SK-N-SH (cell line): ENCODE measurements at regions not wholly inside any gene's neighbourhood (a gene's known extent, or its start where the extent isn't known, plus 50 kb on each side); places are given as distances from the start of the nearest gene placed in this dataset.

Experiments
- CTCF ChIA-PET: fragments of 300-600, 350-600 bp; formaldehyde crosslinking; extraction: SDS; loops from one replicate; lab custom pipeline; 2021; lab: Yijun Ruan, JAX
- POLR2A ChIA-PET: fragments of 350-600 bp; sonication (Branson Sonifier 250); formaldehyde crosslinking; extraction: SDS; loops from one replicate; lab custom pipeline; 2020; ENCODE audit warnings: antibody characterized with exemption, inconsistent platforms; lab: Yijun Ruan, JAX
- DNase-seq: peaks from one replicate; pipeline ENCODE4 v3.0.0; 2012
- H2AFZ ChIP-seq: fragments of 200-600 bp; sonication (generic); 2 replicates; pipeline ENCODE4 v1.8.1; 2016; ENCODE audit warnings: antibody characterized with exemption, mild to moderate bottlenecking, low read depth
- H3F3A ChIP-seq: fragments of 200-600 bp; sonication (generic); replicated peaks from 2 replicates; pipeline ENCODE3; 2016; ENCODE audit warnings: antibody characterized with exemption, mild to moderate bottlenecking; ENCODE audit not compliant: insufficient read depth
- H3K27ac ChIP-seq, 2 experiments: fragments of 200-500 bp in 1 of 2; fragments of 200-600 bp in 1 of 2; sonication (Bioruptor generic) in 1 of 2; sonication (generic), shearing (Covaris generic) in 1 of 2; 2 replicates each; pipeline versions ENCODE4 v1.5.1 to v1.6.1; 2014 to 2016; ENCODE audit warnings: low read depth in 2 of 2, inconsistent platforms in 1 of 2, low read length in 1 of 2, mild to moderate bottlenecking in 1 of 2, mixed read lengths in 1 of 2
- H3K27me3 ChIP-seq: fragments of 200-600 bp; sonication (generic), shearing (Covaris generic); 2 replicates; pipeline ENCODE4 v1.6.1; 2016; ENCODE audit warnings: mixed run types; ENCODE audit not compliant: insufficient read depth
- H3K36me3 ChIP-seq, 2 experiments: fragments of 200-500 bp in 1 of 2; fragments of 200-600 bp in 1 of 2; sonication (Bioruptor generic) in 1 of 2; sonication (generic) in 1 of 2; replicated peaks in 1 of 2; 2 replicates each; pipeline versions ENCODE3 to v1.5.1; 2014 to 2016; ENCODE audit warnings: low read length in 1 of 2, mild to moderate bottlenecking in 1 of 2; ENCODE audit not compliant: insufficient read depth in 2 of 2, control insufficient read depth in 1 of 2
- H3K4me1 ChIP-seq, 2 experiments: fragments of 200-500 bp in 1 of 2; fragments of 200-600 bp in 1 of 2; sonication (Bioruptor generic) in 1 of 2; sonication (generic), shearing (Covaris generic) in 1 of 2; 2 replicates each; pipeline versions ENCODE4 v1.5.1 to v1.6.1; 2014 to 2016; ENCODE audit warnings: low read depth in 1 of 2, low read length in 1 of 2, mixed run types in 1 of 2; ENCODE audit not compliant: insufficient read depth in 2 of 2, control insufficient read depth in 1 of 2
- H3K4me2 ChIP-seq: fragments of 200-600 bp; sonication (generic), shearing (Covaris generic); 2 replicates; pipeline ENCODE4 v1.6.1; 2017; ENCODE audit warnings: mixed run types
- H3K4me3 ChIP-seq, 2 experiments: fragments of 200-500 bp in 1 of 2; fragments of 200-600 bp in 1 of 2; sonication (Bioruptor generic) in 1 of 2; sonication (generic), shearing (Covaris generic) in 1 of 2; 2 replicates each; pipeline versions ENCODE4 v1.5.1 to v1.8.1; 2014 to 2016; ENCODE audit warnings: low read depth in 2 of 2, inconsistent platforms in 1 of 2, low read length in 1 of 2, mild to moderate bottlenecking in 1 of 2, mixed read lengths in 1 of 2, moderate library complexity in 1 of 2
- H3K79me2 ChIP-seq: fragments of 200-600 bp; sonication (generic); 2 replicates; pipeline ENCODE4 v1.8.1; 2017; ENCODE audit warnings: mild to moderate bottlenecking; ENCODE audit not compliant: insufficient read depth
- H3K9ac ChIP-seq: fragments of 200-600 bp; sonication (generic); 2 replicates; pipeline ENCODE4 v1.6.1; 2017; ENCODE audit warnings: mixed run types
- H3K9me2 ChIP-seq: fragments of 200-600 bp; sonication (generic); 2 replicates; pipeline ENCODE4 v1.6.1; 2017; ENCODE audit warnings: mixed run types
- H3K9me3 ChIP-seq: fragments of 200-600 bp; sonication (generic); 2 replicates; pipeline ENCODE4 v1.6.1; 2017; ENCODE audit warnings: mixed run types, mild to moderate bottlenecking, moderate library complexity
- H4K20me1 ChIP-seq: fragments of 200-600 bp; sonication (generic); 2 replicates; pipeline ENCODE4 v1.6.1; 2017; ENCODE audit warnings: mild to moderate bottlenecking, mixed run types; ENCODE audit not compliant: insufficient read depth
- FOSL2 ChIP-seq: IDR thresholded peaks from 2 replicates; pipeline ENCODE4 v1.4.0; 2012; ENCODE audit warnings: low read depth, mild to moderate bottlenecking, moderate library complexity, borderline replicate concordance
- FOXM1 ChIP-seq: IDR thresholded peaks from 2 replicates; pipeline ENCODE4 v1.4.0; 2012; ENCODE audit warnings: low read depth, mild to moderate bottlenecking
- JUND ChIP-seq: IDR thresholded peaks from 2 replicates; pipeline ENCODE4 v1.4.0; 2012
- POLR2AphosphoS5 ChIP-seq: IDR thresholded peaks from 2 replicates; pipeline ENCODE4 v1.6.1; 2012; ENCODE audit warnings: low read depth, low read length
- RFX5 ChIP-seq: IDR thresholded peaks from 2 replicates; pipeline ENCODE4 v1.6.1; 2012; ENCODE audit warnings: mild to moderate bottlenecking, improper control_type of control experiment, low read length
- SIN3A ChIP-seq: IDR thresholded peaks from 2 replicates; pipeline ENCODE4 v1.6.1; 2012; ENCODE audit warnings: low read depth, mild to moderate bottlenecking, low read length, moderate library complexity, borderline replicate concordance
- TAF1 ChIP-seq: IDR thresholded peaks from 2 replicates; pipeline ENCODE4 v1.6.1; 2012; ENCODE audit warnings: low read depth, mild to moderate bottlenecking, low read length, moderate library complexity, borderline replicate concordance
- TEAD4 ChIP-seq: IDR thresholded peaks from 2 replicates; pipeline ENCODE4 v1.4.0; 2012; ENCODE audit warnings: mild to moderate bottlenecking, borderline replicate concordance; ENCODE audit not compliant: insufficient read depth
- YY1 ChIP-seq: IDR thresholded peaks from 2 replicates; pipeline ENCODE4 v1.4.0; 2012; ENCODE audit warnings: low read depth, mild to moderate bottlenecking
- WGBS: methylation state at CpG from one replicate; pipeline ENCODE4 v1.1.6; 2017; ENCODE audit warnings: low lambda C conversion rate; 5-methylcytosine and 5-hydroxymethylcytosine counted together
- TF ChIP-seq, protein P1 (sequence below): fragments of 150-350 bp; IDR thresholded peaks from 2 replicates; pipeline ENCODE4 v1.6.1; 2017; ENCODE audit warnings: antibody characterized with exemption, low read length, low read depth, borderline replicate concordance
- TF ChIP-seq, protein P2 (sequence below): IDR thresholded peaks from 2 replicates; pipeline ENCODE4; 2012
- TF ChIP-seq, protein P3 (sequence below): fragments of 200-600 bp; sonication (generic); IDR thresholded peaks from 2 replicates; pipeline ENCODE4 v1.6.1; 2017; ENCODE audit warnings: antibody characterized with exemption, mild to moderate bottlenecking, moderate library complexity
- TF ChIP-seq, protein P4 (sequence below): fragments of 150-350 bp; IDR thresholded peaks from 2 replicates; pipeline ENCODE4 v1.6.1; 2016; ENCODE audit warnings: mild to moderate bottlenecking, low read depth, low read length
- TF ChIP-seq, protein P5 (sequence below): IDR thresholded peaks from 2 replicates; pipeline ENCODE4 v1.4.0; 2012; ENCODE audit warnings: low read depth, borderline replicate concordance
- TF ChIP-seq, protein P6 (sequence below): IDR thresholded peaks from 2 replicates; pipeline ENCODE4 v1.4.0; 2012; ENCODE audit warnings: low read depth
- TF ChIP-seq, protein P7 (sequence below): IDR thresholded peaks from 2 replicates; pipeline ENCODE4 v1.4.0; 2012; ENCODE audit warnings: low read depth, borderline replicate concordance

DNA sequence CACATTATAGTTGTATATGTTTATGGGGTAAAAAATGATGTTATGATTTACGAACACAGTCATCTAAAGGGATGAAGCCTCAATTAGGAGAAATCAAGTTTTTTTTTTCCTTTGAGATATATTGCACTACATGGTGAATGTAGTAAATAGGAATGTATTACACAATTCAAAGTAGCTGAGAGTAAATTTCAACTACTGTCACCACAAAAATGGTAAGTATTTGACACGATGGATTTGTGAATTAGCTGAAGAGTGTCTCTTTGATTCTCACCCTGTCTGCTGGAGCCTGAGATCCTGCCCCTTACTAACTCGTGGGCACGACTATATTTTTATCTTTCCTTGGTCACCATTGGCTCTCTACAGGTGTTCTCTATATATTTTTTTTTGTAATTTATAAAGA, 540.4 kb upstream of the DSEL start:
- no peaks in the 10 kb centered on the region for H3K4me1 ChIP-seq

DNA sequence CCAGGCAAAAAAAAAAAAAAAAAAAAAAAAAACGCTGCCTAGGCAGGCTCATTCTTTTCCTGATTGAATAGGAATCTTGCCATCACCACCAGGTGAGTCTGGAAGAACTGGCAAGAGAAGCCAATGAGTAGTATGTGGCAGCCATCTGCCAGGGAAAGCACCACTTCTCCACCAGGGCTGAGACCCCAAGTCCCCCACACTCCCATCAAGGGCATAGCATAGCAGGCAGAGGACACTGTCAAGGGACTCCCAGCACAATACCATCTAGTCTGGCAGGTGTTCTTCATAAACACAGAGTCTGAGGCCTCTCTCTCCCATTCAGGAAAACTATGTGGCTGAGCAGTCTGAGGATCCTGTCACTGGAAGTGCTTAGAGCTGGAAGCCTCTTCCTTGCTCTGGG, 538.1 kb upstream of the DSEL start:
- Histone ChIP-seq H3K27ac (no peak overlapping the region), H3K4me3 (no peak overlapping the region), H3K27me3 (no peaks in the 10 kb centered on the region), H4K20me1 (no peaks in the 10 kb centered on the region), H3K4me1 (no peaks in the 10 kb centered on the region), H3K36me3 (no peaks in the 10 kb centered on the region), H3K9ac (no peak overlapping the region), H3K4me2 (no peak overlapping the region), H2AFZ (no peak overlapping the region), H3K79me2 (no peaks in the 10 kb centered on the region), H3K9me3 (no peaks in the 10 kb centered on the region), H3F3A (no peaks in the 10 kb centered on the region), H3K9me2 (no peaks in the 10 kb centered on the region)
- DNase-seq = no peak
- 25% methylated on average over 1 of the region's 1 CpG for WGBS
- ChIA-PET CTCF (no interaction called here), POLR2A (no interaction called here)
- TF ChIP-seq, protein P1, sequence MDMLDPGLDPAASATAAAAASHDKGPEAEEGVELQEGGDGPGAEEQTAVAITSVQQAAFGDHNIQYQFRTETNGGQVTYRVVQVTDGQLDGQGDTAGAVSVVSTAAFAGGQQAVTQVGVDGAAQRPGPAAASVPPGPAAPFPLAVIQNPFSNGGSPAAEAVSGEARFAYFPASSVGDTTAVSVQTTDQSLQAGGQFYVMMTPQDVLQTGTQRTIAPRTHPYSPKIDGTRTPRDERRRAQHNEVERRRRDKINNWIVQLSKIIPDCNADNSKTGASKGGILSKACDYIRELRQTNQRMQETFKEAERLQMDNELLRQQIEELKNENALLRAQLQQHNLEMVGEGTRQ = no peak
- TF ChIP-seq TEAD4 (no peak), YY1 (no peak), JUND (no peak), FOSL2 (no peak), RFX5 (no peak), TAF1 (no peak)
- TF ChIP-seq, protein P2, sequence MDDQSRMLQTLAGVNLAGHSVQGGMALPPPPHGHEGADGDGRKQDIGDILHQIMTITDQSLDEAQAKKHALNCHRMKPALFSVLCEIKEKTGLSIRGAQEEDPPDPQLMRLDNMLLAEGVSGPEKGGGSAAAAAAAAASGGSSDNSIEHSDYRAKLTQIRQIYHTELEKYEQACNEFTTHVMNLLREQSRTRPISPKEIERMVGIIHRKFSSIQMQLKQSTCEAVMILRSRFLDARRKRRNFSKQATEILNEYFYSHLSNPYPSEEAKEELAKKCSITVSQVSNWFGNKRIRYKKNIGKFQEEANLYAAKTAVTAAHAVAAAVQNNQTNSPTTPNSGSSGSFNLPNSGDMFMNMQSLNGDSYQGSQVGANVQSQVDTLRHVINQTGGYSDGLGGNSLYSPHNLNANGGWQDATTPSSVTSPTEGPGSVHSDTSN = no peak
- TF ChIP-seq, protein P3, sequence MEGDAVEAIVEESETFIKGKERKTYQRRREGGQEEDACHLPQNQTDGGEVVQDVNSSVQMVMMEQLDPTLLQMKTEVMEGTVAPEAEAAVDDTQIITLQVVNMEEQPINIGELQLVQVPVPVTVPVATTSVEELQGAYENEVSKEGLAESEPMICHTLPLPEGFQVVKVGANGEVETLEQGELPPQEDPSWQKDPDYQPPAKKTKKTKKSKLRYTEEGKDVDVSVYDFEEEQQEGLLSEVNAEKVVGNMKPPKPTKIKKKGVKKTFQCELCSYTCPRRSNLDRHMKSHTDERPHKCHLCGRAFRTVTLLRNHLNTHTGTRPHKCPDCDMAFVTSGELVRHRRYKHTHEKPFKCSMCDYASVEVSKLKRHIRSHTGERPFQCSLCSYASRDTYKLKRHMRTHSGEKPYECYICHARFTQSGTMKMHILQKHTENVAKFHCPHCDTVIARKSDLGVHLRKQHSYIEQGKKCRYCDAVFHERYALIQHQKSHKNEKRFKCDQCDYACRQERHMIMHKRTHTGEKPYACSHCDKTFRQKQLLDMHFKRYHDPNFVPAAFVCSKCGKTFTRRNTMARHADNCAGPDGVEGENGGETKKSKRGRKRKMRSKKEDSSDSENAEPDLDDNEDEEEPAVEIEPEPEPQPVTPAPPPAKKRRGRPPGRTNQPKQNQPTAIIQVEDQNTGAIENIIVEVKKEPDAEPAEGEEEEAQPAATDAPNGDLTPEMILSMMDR = no peak

More for the DNA sequence above, 540.4 kb upstream of the DSEL start:
- H3K27me3 ChIP-seq = no peaks in the 10 kb centered on the region
- TF ChIP-seq, protein P1 = no peak
- TF ChIP-seq, protein P4, sequence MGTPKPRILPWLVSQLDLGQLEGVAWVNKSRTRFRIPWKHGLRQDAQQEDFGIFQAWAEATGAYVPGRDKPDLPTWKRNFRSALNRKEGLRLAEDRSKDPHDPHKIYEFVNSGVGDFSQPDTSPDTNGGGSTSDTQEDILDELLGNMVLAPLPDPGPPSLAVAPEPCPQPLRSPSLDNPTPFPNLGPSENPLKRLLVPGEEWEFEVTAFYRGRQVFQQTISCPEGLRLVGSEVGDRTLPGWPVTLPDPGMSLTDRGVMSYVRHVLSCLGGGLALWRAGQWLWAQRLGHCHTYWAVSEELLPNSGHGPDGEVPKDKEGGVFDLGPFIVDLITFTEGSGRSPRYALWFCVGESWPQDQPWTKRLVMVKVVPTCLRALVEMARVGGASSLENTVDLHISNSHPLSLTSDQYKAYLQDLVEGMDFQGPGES = no peak
- TF ChIP-seq, protein P5, sequence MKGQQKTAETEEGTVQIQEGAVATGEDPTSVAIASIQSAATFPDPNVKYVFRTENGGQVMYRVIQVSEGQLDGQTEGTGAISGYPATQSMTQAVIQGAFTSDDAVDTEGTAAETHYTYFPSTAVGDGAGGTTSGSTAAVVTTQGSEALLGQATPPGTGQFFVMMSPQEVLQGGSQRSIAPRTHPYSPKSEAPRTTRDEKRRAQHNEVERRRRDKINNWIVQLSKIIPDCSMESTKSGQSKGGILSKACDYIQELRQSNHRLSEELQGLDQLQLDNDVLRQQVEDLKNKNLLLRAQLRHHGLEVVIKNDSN = no peak
- TF ChIP-seq, protein P6, sequence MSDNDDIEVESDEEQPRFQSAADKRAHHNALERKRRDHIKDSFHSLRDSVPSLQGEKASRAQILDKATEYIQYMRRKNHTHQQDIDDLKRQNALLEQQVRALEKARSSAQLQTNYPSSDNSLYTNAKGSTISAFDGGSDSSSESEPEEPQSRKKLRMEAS = no peak
- TF ChIP-seq SIN3A (no peak), FOXM1 (no peak), TAF1 (no peak), POLR2AphosphoS5 (no peak), TEAD4 (no peak), RFX5 (no peak)
- TF ChIP-seq, protein P7, sequence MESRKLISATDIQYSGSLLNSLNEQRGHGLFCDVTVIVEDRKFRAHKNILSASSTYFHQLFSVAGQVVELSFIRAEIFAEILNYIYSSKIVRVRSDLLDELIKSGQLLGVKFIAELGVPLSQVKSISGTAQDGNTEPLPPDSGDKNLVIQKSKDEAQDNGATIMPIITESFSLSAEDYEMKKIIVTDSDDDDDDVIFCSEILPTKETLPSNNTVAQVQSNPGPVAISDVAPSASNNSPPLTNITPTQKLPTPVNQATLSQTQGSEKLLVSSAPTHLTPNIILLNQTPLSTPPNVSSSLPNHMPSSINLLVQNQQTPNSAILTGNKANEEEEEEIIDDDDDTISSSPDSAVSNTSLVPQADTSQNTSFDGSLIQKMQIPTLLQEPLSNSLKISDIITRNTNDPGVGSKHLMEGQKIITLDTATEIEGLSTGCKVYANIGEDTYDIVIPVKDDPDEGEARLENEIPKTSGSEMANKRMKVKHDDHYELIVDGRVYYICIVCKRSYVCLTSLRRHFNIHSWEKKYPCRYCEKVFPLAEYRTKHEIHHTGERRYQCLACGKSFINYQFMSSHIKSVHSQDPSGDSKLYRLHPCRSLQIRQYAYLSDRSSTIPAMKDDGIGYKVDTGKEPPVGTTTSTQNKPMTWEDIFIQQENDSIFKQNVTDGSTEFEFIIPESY = no peak
- no peaks in the 10 kb centered on the region for H3F3A ChIP-seq
- H3K4me3 ChIP-seq = no peak overlapping the region
- DNase-seq = no peak
- no peaks in the 10 kb centered on the region for H3K36me3 ChIP-seq
- ChIA-PET POLR2A (no interaction called here), CTCF (no interaction called here)
- no peaks in the 10 kb centered on the region for H4K20me1 ChIP-seq
- no peak overlapping the region for H2AFZ ChIP-seq
- H3K27ac ChIP-seq = no peak overlapping the region
- 76% methylated on average over 4 of the region's 4 CpGs for WGBS
- H3K4me2 ChIP-seq = no peak overlapping the region
- H3K9me2 ChIP-seq = no peaks in the 10 kb centered on the region
- no peaks in the 10 kb centered on the region for H3K79me2 ChIP-seq
- H3K9me3 ChIP-seq = no peaks in the 10 kb centered on the region
- no peak overlapping the region for H3K9ac ChIP-seq
